HEK293 (cell line): ENCODE measurements at regions not wholly inside any gene's neighbourhood (a gene's known extent, or its start where the extent isn't known, plus 50 kb on each side); places are given as distances from the start of the nearest gene placed in this dataset.

Experiments used
- CTCF ChIA-PET: fragments of 350-600 bp; formaldehyde crosslinking; extraction: SDS; loops from one replicate; lab custom pipeline; 2021; ENCODE audit warnings: antibody characterized with exemption; lab: Yijun Ruan, JAX
- POLR2A ChIA-PET: fragments of 300-600 bp; formaldehyde crosslinking; extraction: SDS; loops from one replicate; lab custom pipeline; 2020; ENCODE audit warnings: antibody characterized with exemption, inconsistent platforms; lab: Yijun Ruan, JAX
- H3K27ac ChIP-seq: fragments of 200-500 bp; sonication (Bioruptor generic); 2 replicates; pipeline ENCODE4 v1.5.1; 2014; ENCODE audit warnings: low read depth, low read length, control low read depth, inconsistent platforms; ENCODE audit errors: extremely low read depth
- H3K36me3 ChIP-seq, 2 experiments: fragments of 200-500 bp in 1 of 2; sonication (Bioruptor generic) in 1 of 2; 1 replicate in 1 of 2; 2 replicates in 1 of 2; pipeline ENCODE4 v1.5.1; 2014 to 2017; ENCODE audit warnings: inconsistent platforms in 2 of 2, low read length in 2 of 2; ENCODE audit not compliant: control insufficient read depth in 2 of 2, insufficient read depth in 1 of 2
- H3K4me1 ChIP-seq: fragments of 200-500 bp; sonication (Bioruptor generic); 2 replicates; pipeline ENCODE4 v1.5.1; 2014; ENCODE audit warnings: mild to moderate bottlenecking, low read length, inconsistent platforms; ENCODE audit not compliant: control insufficient read depth, insufficient read depth
- H3K4me3 ChIP-seq: 2 replicates; pipeline ENCODE4 v1.5.1; 2011; ENCODE audit warnings: low read depth, mild to moderate bottlenecking, control low read depth, low read length, moderate library complexity
- H3K9me3 ChIP-seq: fragments of 200-500 bp; sonication (Bioruptor generic); 2 replicates; pipeline ENCODE4 v1.5.1; 2014; ENCODE audit warnings: low read depth, low read length, inconsistent platforms; ENCODE audit not compliant: control insufficient read depth, insufficient read depth
- HOXC10 ChIP-seq: sonication (generic); formaldehyde crosslinking; IDR thresholded peaks from 2 replicates; pipeline ENCODE4 v1.8.1; 2023; ENCODE audit warnings: mild to moderate bottlenecking, missing genetic modification reagents
- HOXD13 ChIP-seq: sonication (generic); formaldehyde crosslinking; IDR thresholded peaks from 2 replicates; pipeline ENCODE4 v1.8.0; 2022; ENCODE audit warnings: missing genetic modification reagents, borderline replicate concordance
- MZF1 ChIP-seq: fragments of 450-650 bp; formaldehyde crosslinking; IDR thresholded peaks from 2 replicates; pipeline ENCODE4 v1.5.1; 2017; ENCODE audit warnings: missing biosample characterization, missing genetic modification characterization, borderline replicate concordance
- REST ChIP-seq: fragments of 450-650 bp; formaldehyde crosslinking; IDR thresholded peaks from 2 replicates; pipeline ENCODE4 v1.5.1; 2016; ENCODE audit warnings: missing biosample characterization, missing genetic modification characterization
- ZBTB49 ChIP-seq: fragments of 450-650 bp; formaldehyde crosslinking; IDR thresholded peaks from 2 replicates; pipeline ENCODE4 v1.5.1; 2016; ENCODE audit warnings: missing biosample characterization, missing genetic modification characterization, low read depth
- ZFP37 ChIP-seq: fragments of 450-650 bp; formaldehyde crosslinking; IDR thresholded peaks from 2 replicates; pipeline ENCODE4 v1.5.1; 2016; ENCODE audit warnings: missing biosample characterization, missing genetic modification characterization
- ZNF112 ChIP-seq: fragments of 450-650 bp; formaldehyde crosslinking; IDR thresholded peaks from 2 replicates; pipeline ENCODE4 v1.5.0; 2017; ENCODE audit warnings: missing biosample characterization, missing genetic modification characterization
- ZNF138 ChIP-seq: fragments of 450-650 bp; formaldehyde crosslinking; IDR thresholded peaks from 2 replicates; pipeline ENCODE4 v1.5.1; 2016; ENCODE audit warnings: missing biosample characterization, missing genetic modification characterization, borderline replicate concordance
- ZNF16 ChIP-seq: fragments of 450-650 bp; formaldehyde crosslinking; IDR thresholded peaks from 2 replicates; pipeline ENCODE4 v1.5.1; 2016; ENCODE audit warnings: low read depth, missing biosample characterization, missing genetic modification characterization
- ZNF19 ChIP-seq: fragments of 450-650 bp; formaldehyde crosslinking; IDR thresholded peaks from 2 replicates; pipeline ENCODE4; 2016; ENCODE audit warnings: missing biosample characterization, missing genetic modification characterization, low read depth
- ZNF2 ChIP-seq: fragments of 450-650 bp; formaldehyde crosslinking; IDR thresholded peaks from 2 replicates; pipeline ENCODE4 v1.5.1; 2016; ENCODE audit warnings: missing biosample characterization, missing genetic modification characterization
- ZNF302 ChIP-seq: fragments of 450-650 bp; formaldehyde crosslinking; IDR thresholded peaks from 2 replicates; pipeline ENCODE4 v1.5.1; 2016; ENCODE audit warnings: missing biosample characterization, missing genetic modification characterization, low read depth
- ZNF311 ChIP-seq: fragments of 450-650 bp; formaldehyde crosslinking; IDR thresholded peaks from 2 replicates; pipeline ENCODE4 v1.5.1; 2017; ENCODE audit warnings: missing biosample characterization, missing genetic modification characterization, borderline replicate concordance
- ZNF324 ChIP-seq: fragments of 450-650 bp; formaldehyde crosslinking; IDR thresholded peaks from 2 replicates; pipeline ENCODE4 v1.5.1; 2016; ENCODE audit warnings: missing biosample characterization, missing genetic modification characterization
- ZNF350 ChIP-seq: fragments of 450-650 bp; formaldehyde crosslinking; IDR thresholded peaks from 2 replicates; pipeline ENCODE4 v1.5.0; 2017; ENCODE audit warnings: missing biosample characterization, mild to moderate bottlenecking, missing genetic modification characterization
- ZNF416 ChIP-seq: fragments of 450-650 bp; formaldehyde crosslinking; IDR thresholded peaks from 2 replicates; pipeline ENCODE4 v1.5.1; 2016; ENCODE audit warnings: missing biosample characterization, missing genetic modification characterization
- ZNF426 ChIP-seq: fragments of 450-650 bp; formaldehyde crosslinking; IDR thresholded peaks from 2 replicates; pipeline ENCODE4 v1.5.1; 2017; ENCODE audit warnings: missing biosample characterization, missing genetic modification characterization, mild to moderate bottlenecking, inconsistent platforms, moderate library complexity
- ZNF488 ChIP-seq: fragments of 450-650 bp; formaldehyde crosslinking; IDR thresholded peaks from 2 replicates; pipeline ENCODE4 v1.5.1; 2016; ENCODE audit warnings: missing biosample characterization, missing genetic modification characterization
- ZNF513 ChIP-seq: fragments of 450-650 bp; IDR thresholded peaks from 2 replicates; pipeline ENCODE4 v1.5.1; 2018; ENCODE audit warnings: missing biosample characterization, missing genetic modification characterization
- ZNF544 ChIP-seq: fragments of 450-650 bp; formaldehyde crosslinking; IDR thresholded peaks from 2 replicates; pipeline ENCODE4 v1.5.0; 2017; ENCODE audit warnings: missing biosample characterization, missing genetic modification characterization
- ZNF654 ChIP-seq: fragments of 450-650 bp; formaldehyde crosslinking; IDR thresholded peaks from 2 replicates; pipeline ENCODE4 v1.5.1; 2016; ENCODE audit warnings: low read depth, missing biosample characterization, missing genetic modification characterization
- ZNF692 ChIP-seq: fragments of 450-650 bp; formaldehyde crosslinking; IDR thresholded peaks from 2 replicates; pipeline ENCODE4 v1.5.1; 2016; ENCODE audit warnings: missing biosample characterization, missing genetic modification characterization
- ZNF777 ChIP-seq: fragments of 450-650 bp; formaldehyde crosslinking; IDR thresholded peaks from 2 replicates; pipeline ENCODE4 v1.5.1; 2017; ENCODE audit warnings: missing biosample characterization, missing genetic modification characterization, borderline replicate concordance

GRCh38 chr3:171526869-171527268 is 66.7 kb upstream of the TNIK start (continued):
- TF ChIP-seq ZNF488: no peak
- TF ChIP-seq ZNF19: no peak
- no peak for TF ChIP-seq ZNF112 (tag by site-specific recombination)
- no peak for TF ChIP-seq ZNF654 (tag by site-specific recombination)
- TF ChIP-seq ZNF324 (tag by site-specific recombination): no peak
- no peak for TF ChIP-seq ZNF544 (tag by site-specific recombination)

GRCh38 chr3:171526146-171526545 is 65.9 kb upstream of the TNIK start:
- Histone ChIP-seq H3K36me3 (no peaks in the 10 kb centered on the region), H3K9me3 (no peaks in the 10 kb centered on the region)
- no peak for TF ChIP-seq ZBTB49 (tag by site-specific recombination)
- no peak for TF ChIP-seq MZF1 (tag by site-specific recombination)
- no peak for TF ChIP-seq ZNF350
- no peak for TF ChIP-seq ZNF513 (tag by site-specific recombination)
- no peak for TF ChIP-seq ZNF311 (tag by site-specific recombination)
- no peak for TF ChIP-seq ZNF416 (tag by site-specific recombination)
- no peak for TF ChIP-seq ZNF16 (tag by site-specific recombination)
- no peak for TF ChIP-seq ZNF138 (tag by site-specific recombination)
- TF ChIP-seq ZNF19: no peak
- no peak for TF ChIP-seq ZNF302 (tag by site-specific recombination)
- TF ChIP-seq ZNF692 (tag by site-specific recombination): no peak
- TF ChIP-seq ZNF544 (tag by site-specific recombination): no peak
- TF ChIP-seq ZNF426 (tag by site-specific recombination): no peak
- no peak for TF ChIP-seq ZNF2
- TF ChIP-seq HOXD13 (CRISPR knock-in tag): no peak
- TF ChIP-seq ZNF112 (tag by site-specific recombination): no peak
- TF ChIP-seq, all 188 proteins: peak for 0
- H3K27ac ChIP-seq: no peak overlapping the region
- POLR2A ChIA-PET: no interaction called here
- no peak overlapping the region for H3K4me3 ChIP-seq
- no peaks in the 10 kb centered on the region for H3K4me1 ChIP-seq
- CTCF ChIA-PET: no interaction called here

- Histone ChIP-seq H3K27ac (no peak overlapping the region), H3K36me3 (no peaks in the 10 kb centered on the region), H3K9me3 (no peaks in the 10 kb centered on the region), H3K4me1 (no peaks in the 10 kb centered on the region), H3K4me3 (no peak overlapping the region)
- CTCF ChIA-PET: no interaction called here
- POLR2A ChIA-PET: interaction anchor here (0.7 kb wide), 1 partner anchor 497 kb away, joined by 3 read pairs; no protein-coding TSS in a partner anchor
- TF ChIP-seq REST: no peak
- TF ChIP-seq HOXC10 (CRISPR knock-in tag): no peak
- TF ChIP-seq ZNF513 (tag by site-specific recombination): no peak
- no peak for TF ChIP-seq ZFP37 (tag by site-specific recombination)
- TF ChIP-seq ZNF777 (tag by site-specific recombination): no peak
These were observed 65.2 kb upstream of the TNIK start for GRCh38 chr3:171525437-171525836.
